HEK293 (cell line): ENCODE measurements at regions not wholly inside any gene's neighbourhood (a gene's known extent, or its start where the extent isn't known, plus 50 kb on each side); places are given as distances from the start of the nearest gene placed in this dataset.

ENCODE experiments used
- GLIS1 ChIP-seq: fragments of 450-650 bp; formaldehyde crosslinking; IDR thresholded peaks from 2 replicates; pipeline ENCODE4 v1.5.1; 2016; ENCODE audit warnings: missing biosample characterization, missing genetic modification characterization
- HOXA7 ChIP-seq: sonication (generic); formaldehyde crosslinking; IDR thresholded peaks from 2 replicates; pipeline ENCODE4 v1.8.1; 2022; ENCODE audit warnings: missing genetic modification reagents, borderline replicate concordance
- HOXC10 ChIP-seq: sonication (generic); formaldehyde crosslinking; IDR thresholded peaks from 2 replicates; pipeline ENCODE4 v1.8.1; 2023; ENCODE audit warnings: mild to moderate bottlenecking, missing genetic modification reagents
- MYNN ChIP-seq: fragments of 450-650 bp; formaldehyde crosslinking; IDR thresholded peaks from 2 replicates; pipeline ENCODE4 v1.5.1; 2016; ENCODE audit warnings: missing biosample characterization, missing genetic modification characterization, borderline replicate concordance
- OVOL3 ChIP-seq: fragments of 450-650 bp; formaldehyde crosslinking; IDR thresholded peaks from 2 replicates; pipeline ENCODE4 v1.5.1; 2016; ENCODE audit warnings: missing biosample characterization, missing genetic modification characterization
- RBAK ChIP-seq: fragments of 450-650 bp; formaldehyde crosslinking; IDR thresholded peaks from 2 replicates; pipeline ENCODE4 v1.5.1; 2016; ENCODE audit warnings: missing biosample characterization, missing genetic modification characterization
- SETDB1 ChIP-seq: IDR thresholded peaks from one replicate; pipeline ENCODE4 v1.6.1; 2017; ENCODE audit warnings: mild to moderate bottlenecking, low read length, moderate library complexity, mixed read lengths; ENCODE audit not compliant: insufficient read length
- ZBTB20 ChIP-seq: fragments of 450-650 bp; formaldehyde crosslinking; IDR thresholded peaks from 2 replicates; pipeline ENCODE4 v1.5.1; 2016; ENCODE audit warnings: missing biosample characterization, missing genetic modification characterization
- ZFP3 ChIP-seq: fragments of 450-650 bp; formaldehyde crosslinking; IDR thresholded peaks from 2 replicates; pipeline ENCODE4 v1.5.1; 2016; ENCODE audit warnings: low read depth, missing biosample characterization, missing genetic modification characterization
- ZNF10 ChIP-seq: fragments of 450-650 bp; formaldehyde crosslinking; IDR thresholded peaks from 2 replicates; pipeline ENCODE4 v1.5.1; 2017; ENCODE audit warnings: missing biosample characterization, missing genetic modification characterization
- ZNF121 ChIP-seq: fragments of 450-650 bp; formaldehyde crosslinking; IDR thresholded peaks from 2 replicates; pipeline ENCODE4 v1.5.1; 2016; ENCODE audit warnings: missing biosample characterization, missing genetic modification characterization
- ZNF184 ChIP-seq: fragments of 450-650 bp; IDR thresholded peaks from 2 replicates; pipeline ENCODE4 v1.5.1; 2018; ENCODE audit warnings: missing biosample characterization, mild to moderate bottlenecking, missing genetic modification characterization
- ZNF239 ChIP-seq: fragments of 450-650 bp; formaldehyde crosslinking; IDR thresholded peaks from 2 replicates; pipeline ENCODE4 v1.5.1; 2016; ENCODE audit warnings: missing biosample characterization, missing genetic modification characterization
- ZNF24 ChIP-seq: fragments of 450-650 bp; formaldehyde crosslinking; IDR thresholded peaks from 2 replicates; pipeline ENCODE4 v1.5.1; 2016; ENCODE audit warnings: missing biosample characterization, missing genetic modification characterization
- ZNF248 ChIP-seq: fragments of 450-650 bp; formaldehyde crosslinking; IDR thresholded peaks from 2 replicates; pipeline ENCODE4 v1.5.1; 2017; ENCODE audit warnings: missing biosample characterization, missing genetic modification characterization
- ZNF324 ChIP-seq: fragments of 450-650 bp; formaldehyde crosslinking; IDR thresholded peaks from 2 replicates; pipeline ENCODE4 v1.5.1; 2016; ENCODE audit warnings: missing biosample characterization, missing genetic modification characterization
- ZNF354C ChIP-seq: fragments of 450-650 bp; formaldehyde crosslinking; IDR thresholded peaks from 2 replicates; pipeline ENCODE4 v1.5.1; 2016; ENCODE audit warnings: missing biosample characterization, missing genetic modification characterization, low read depth, borderline replicate concordance
- ZNF423 ChIP-seq: fragments of 450-650 bp; formaldehyde crosslinking; IDR thresholded peaks from 2 replicates; pipeline ENCODE4 v1.5.1; 2016; ENCODE audit warnings: missing biosample characterization, missing genetic modification characterization
- ZNF433 ChIP-seq: fragments of 450-650 bp; formaldehyde crosslinking; IDR thresholded peaks from 2 replicates; pipeline ENCODE4 v1.5.1; 2016; ENCODE audit warnings: missing biosample characterization, missing genetic modification characterization, low read depth
- ZNF48 ChIP-seq: fragments of 450-650 bp; formaldehyde crosslinking; IDR thresholded peaks from 2 replicates; pipeline ENCODE4 v1.5.1; 2016; ENCODE audit warnings: missing biosample characterization, missing genetic modification characterization
- ZNF549 ChIP-seq: fragments of 450-650 bp; IDR thresholded peaks from 2 replicates; pipeline ENCODE4 v1.5.1; 2018; ENCODE audit warnings: missing biosample characterization, missing genetic modification characterization, mild to moderate bottlenecking, inconsistent platforms, moderate library complexity
- ZNF558 ChIP-seq: fragments of 450-650 bp; formaldehyde crosslinking; IDR thresholded peaks from 2 replicates; pipeline ENCODE4 v1.5.1; 2016; ENCODE audit warnings: missing biosample characterization, missing genetic modification characterization
- ZNF561 ChIP-seq: fragments of 450-650 bp; IDR thresholded peaks from 2 replicates; pipeline ENCODE4 v1.5.1; 2018; ENCODE audit warnings: missing biosample characterization, missing genetic modification characterization, borderline replicate concordance
- ZNF596 ChIP-seq: fragments of 450-650 bp; IDR thresholded peaks from 2 replicates; pipeline ENCODE4 v1.5.0; 2018; ENCODE audit warnings: missing biosample characterization, mild to moderate bottlenecking, missing genetic modification characterization, moderate library complexity
- ZNF660 ChIP-seq: fragments of 450-650 bp; IDR thresholded peaks from 2 replicates; pipeline ENCODE4 v1.5.1; 2018; ENCODE audit warnings: missing biosample characterization, mild to moderate bottlenecking, missing genetic modification characterization
- ZNF670 ChIP-seq: fragments of 450-650 bp; formaldehyde crosslinking; IDR thresholded peaks from 2 replicates; pipeline ENCODE4 v1.5.1; 2016; ENCODE audit warnings: missing biosample characterization, missing genetic modification characterization, low read depth
- ZNF768 ChIP-seq: fragments of 450-650 bp; formaldehyde crosslinking; IDR thresholded peaks from 2 replicates; pipeline ENCODE4 v1.5.1; 2018; ENCODE audit warnings: missing biosample characterization, mild to moderate bottlenecking, missing genetic modification characterization
- ZSCAN16 ChIP-seq: fragments of 450-650 bp; formaldehyde crosslinking; IDR thresholded peaks from 2 replicates; pipeline ENCODE4 v1.5.1; 2016; ENCODE audit warnings: missing biosample characterization, missing genetic modification characterization
- TF ChIP-seq, protein P1 (sequence below): fragments of 450-650 bp; formaldehyde crosslinking; IDR thresholded peaks from 2 replicates; pipeline ENCODE4 v1.5.1; 2016; ENCODE audit warnings: missing biosample characterization, missing genetic modification characterization
- TF ChIP-seq, protein P2 (sequence below): fragments of 450-650 bp; formaldehyde crosslinking; optimal IDR thresholded peaks from 2 replicates; pipeline ENCODE3; 2016; ENCODE audit warnings: missing biosample characterization, mild to moderate bottlenecking, missing genetic modification characterization
- TF ChIP-seq, protein P3 (sequence below): fragments of 450-650 bp; formaldehyde crosslinking; IDR thresholded peaks from 2 replicates; pipeline ENCODE4 v1.5.1; 2016; ENCODE audit warnings: missing biosample characterization, missing genetic modification characterization
- TF ChIP-seq, protein P4 (sequence below): fragments of 450-650 bp; formaldehyde crosslinking; IDR thresholded peaks from 2 replicates; pipeline ENCODE4 v1.5.1; 2017; ENCODE audit warnings: missing biosample characterization, mild to moderate bottlenecking, missing genetic modification characterization, moderate library complexity

DNA sequence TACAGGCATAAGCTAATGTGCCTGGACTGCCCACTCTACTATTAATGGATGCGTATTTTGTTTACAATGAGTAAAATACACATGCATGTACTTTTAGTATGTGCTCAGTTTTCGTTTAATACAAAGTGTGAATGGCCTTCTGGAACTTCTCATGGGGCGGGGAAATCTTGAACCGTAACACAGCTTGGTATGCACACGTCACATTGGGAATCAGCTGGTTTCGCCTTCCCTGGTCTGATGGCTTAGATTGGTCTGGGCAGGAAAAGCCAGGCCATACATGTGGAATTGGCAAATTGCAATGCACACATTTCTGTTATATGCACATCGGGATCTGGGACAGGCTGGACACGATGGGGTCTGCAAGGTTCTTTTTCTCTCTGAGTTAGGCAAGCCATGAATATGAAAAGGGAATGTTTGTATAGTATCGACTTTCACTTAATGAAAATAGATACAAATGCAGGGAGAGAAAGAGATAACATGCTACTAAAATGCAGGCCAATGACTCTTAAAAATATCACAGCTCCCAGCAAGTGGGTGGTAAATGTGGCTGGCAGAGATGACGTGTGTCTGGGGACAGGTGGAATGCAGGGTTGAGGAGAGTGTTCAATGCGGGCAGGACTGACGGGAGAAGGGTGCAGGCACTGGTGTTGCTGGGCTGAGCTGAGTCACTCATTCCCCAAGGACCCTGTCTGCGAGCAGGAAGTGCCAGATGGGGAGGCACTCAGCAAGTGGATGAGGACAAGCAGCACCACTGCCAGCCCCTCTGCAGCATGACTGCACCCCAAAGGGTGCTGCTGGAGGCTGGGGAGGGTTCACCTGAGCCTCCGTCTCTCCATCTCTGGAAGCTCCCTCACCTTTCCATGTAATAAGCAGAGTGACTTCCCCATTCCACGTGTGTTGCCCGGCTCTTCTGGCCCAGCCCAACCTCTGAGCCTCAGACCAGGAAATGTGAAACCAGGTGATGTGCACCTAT lies 204.0 kb upstream of the GPR12 start (continued):
- TF ChIP-seq ZNF121 (tag by site-specific recombination) (no peak), ZNF433 (tag by site-specific recombination) (no peak), OVOL3 (tag by site-specific recombination) (no peak), ZNF670 (tag by site-specific recombination) (no peak), ZNF184 (tag by site-specific recombination) (no peak), ZNF561 (tag by site-specific recombination) (no peak), HOXA7 (no peak), SETDB1 (no peak), ZNF354C (tag by site-specific recombination) (no peak), MYNN (tag by site-specific recombination) (no peak), HOXC10 (CRISPR knock-in tag) (no peak), ZBTB20 (peak; percentile 40; the same call in 1 of the 2 replicates), RBAK (tag by site-specific recombination) (peak; percentile 49; the same call in 1 of the 2 replicates), ZNF423 (peak; percentile 82; the same call in 1 of the 2 replicates), ZNF248 (tag by site-specific recombination) (no peak), ZNF48 (tag by site-specific recombination) (no peak), ZNF324 (tag by site-specific recombination) (0 out of 2 replicates have a peak, but pooled peaks have one; percentile 17), ZNF239 (no peak), ZNF660 (no peak), ZNF558 (no peak), ZNF24 (tag by site-specific recombination) (no peak; the same call in 1 of the 2 replicates), ZNF10 (tag by site-specific recombination) (no peak), ZNF596 (tag by site-specific recombination) (no peak), ZFP3 (tag by site-specific recombination) (no peak), ZNF768 (tag by site-specific recombination) (no peak), ZSCAN16 (tag by site-specific recombination) (no peak; the same call in 1 of the 2 replicates), GLIS1 (tag by site-specific recombination) (peak; percentile 38), ZNF549 (tag by site-specific recombination) (no peak)
- TF ChIP-seq, protein P1, sequence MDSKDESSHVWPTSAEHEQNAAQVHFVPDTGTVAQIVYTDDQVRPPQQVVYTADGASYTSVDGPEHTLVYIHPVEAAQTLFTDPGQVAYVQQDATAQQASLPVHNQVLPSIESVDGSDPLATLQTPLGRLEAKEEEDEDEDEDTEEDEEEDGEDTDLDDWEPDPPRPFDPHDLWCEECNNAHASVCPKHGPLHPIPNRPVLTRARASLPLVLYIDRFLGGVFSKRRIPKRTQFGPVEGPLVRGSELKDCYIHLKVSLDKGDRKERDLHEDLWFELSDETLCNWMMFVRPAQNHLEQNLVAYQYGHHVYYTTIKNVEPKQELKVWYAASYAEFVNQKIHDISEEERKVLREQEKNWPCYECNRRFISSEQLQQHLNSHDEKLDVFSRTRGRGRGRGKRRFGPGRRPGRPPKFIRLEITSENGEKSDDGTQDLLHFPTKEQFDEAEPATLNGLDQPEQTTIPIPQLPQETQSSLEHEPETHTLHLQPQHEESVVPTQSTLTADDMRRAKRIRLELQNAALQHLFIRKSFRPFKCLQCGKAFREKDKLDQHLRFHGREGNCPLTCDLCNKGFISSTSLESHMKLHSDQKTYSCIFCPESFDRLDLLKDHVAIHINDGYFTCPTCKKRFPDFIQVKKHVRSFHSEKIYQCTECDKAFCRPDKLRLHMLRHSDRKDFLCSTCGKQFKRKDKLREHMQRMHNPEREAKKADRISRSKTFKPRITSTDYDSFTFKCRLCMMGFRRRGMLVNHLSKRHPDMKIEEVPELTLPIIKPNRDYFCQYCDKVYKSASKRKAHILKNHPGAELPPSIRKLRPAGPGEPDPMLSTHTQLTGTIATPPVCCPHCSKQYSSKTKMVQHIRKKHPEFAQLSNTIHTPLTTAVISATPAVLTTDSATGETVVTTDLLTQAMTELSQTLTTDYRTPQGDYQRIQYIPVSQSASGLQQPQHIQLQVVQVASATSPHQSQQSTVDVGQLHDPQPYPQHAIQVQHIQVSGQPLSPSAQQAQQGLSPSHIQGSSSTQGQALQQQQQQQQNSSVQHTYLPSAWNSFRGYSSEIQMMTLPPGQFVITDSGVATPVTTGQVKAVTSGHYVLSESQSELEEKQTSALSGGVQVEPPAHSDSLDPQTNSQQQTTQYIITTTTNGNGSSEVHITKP (tag by site-specific recombination), result peak; percentile 51
- TF ChIP-seq, protein P2, sequence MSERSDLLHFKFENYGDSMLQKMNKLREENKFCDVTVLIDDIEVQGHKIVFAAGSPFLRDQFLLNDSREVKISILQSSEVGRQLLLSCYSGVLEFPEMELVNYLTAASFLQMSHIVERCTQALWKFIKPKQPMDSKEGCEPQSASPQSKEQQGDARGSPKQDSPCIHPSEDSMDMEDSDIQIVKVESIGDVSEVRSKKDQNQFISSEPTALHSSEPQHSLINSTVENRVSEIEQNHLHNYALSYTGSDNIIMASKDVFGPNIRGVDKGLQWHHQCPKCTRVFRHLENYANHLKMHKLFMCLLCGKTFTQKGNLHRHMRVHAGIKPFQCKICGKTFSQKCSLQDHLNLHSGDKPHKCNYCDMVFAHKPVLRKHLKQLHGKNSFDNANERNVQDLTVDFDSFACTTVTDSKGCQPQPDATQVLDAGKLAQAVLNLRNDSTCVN (tag by site-specific recombination), result no peak
- TF ChIP-seq, protein P3, sequence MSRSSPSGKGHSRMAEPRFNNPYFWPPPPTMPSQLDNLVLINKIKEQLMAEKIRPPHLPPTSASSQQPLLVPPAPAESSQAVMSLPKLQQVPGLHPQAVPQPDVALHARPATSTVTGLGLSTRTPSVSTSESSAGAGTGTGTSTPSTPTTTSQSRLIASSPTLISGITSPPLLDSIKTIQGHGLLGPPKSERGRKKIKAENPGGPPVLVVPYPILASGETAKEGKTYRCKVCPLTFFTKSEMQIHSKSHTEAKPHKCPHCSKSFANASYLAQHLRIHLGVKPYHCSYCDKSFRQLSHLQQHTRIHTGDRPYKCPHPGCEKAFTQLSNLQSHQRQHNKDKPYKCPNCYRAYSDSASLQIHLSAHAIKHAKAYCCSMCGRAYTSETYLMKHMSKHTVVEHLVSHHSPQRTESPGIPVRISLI, result no peak
- TF ChIP-seq, protein P4, sequence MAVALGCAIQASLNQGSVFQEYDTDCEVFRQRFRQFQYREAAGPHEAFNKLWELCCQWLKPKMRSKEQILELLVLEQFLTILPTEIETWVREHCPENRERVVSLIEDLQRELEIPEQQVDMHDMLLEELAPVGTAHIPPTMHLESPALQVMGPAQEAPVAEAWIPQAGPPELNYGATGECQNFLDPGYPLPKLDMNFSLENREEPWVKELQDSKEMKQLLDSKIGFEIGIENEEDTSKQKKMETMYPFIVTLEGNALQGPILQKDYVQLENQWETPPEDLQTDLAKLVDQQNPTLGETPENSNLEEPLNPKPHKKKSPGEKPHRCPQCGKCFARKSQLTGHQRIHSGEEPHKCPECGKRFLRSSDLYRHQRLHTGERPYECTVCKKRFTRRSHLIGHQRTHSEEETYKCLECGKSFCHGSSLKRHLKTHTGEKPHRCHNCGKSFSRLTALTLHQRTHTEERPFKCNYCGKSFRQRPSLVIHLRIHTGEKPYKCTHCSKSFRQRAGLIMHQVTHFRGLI (tag by site-specific recombination), result peak; percentile 49
